ENCODE measurements at regions not wholly inside any gene's neighbourhood (a gene's known extent, or its start where the extent isn't known, plus 50 kb on each side); places are given as distances from the start of the nearest gene placed in this dataset.

DNA sequence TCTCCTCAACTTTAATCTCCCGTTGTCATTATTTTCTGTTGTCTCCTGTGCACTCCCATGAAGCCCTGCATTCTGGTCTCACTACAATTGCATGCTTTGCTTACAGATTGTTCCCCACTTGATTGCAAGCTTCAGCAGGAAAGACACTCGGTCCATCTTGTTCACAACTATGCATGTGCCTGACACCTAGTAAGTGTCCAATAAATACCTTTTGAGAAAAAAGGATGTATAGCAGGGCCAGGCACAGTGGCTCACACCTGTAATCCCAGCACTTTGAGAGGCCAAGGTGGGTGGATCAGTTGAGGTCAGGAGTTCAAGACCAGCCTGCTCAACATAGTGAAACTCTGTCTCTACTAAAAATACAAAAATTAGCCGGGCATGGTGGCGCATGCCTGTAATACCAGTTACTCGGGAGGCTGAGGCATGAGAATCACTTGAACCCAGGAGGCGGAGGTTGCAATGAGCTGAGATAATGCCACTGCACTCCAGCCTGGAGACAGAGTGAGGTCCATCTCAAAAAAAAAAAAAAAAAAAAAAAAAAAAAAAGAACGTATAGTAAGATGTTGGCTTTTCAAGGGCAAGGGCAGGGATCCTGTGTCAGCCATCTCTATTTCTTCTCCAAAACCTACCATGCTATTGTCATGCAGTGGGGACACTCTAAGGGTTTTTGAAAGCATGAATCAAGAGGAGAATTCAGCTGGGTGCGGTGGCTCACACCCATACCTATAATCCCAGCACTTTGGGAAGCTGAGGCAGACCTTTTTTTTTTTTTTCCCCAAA, 338.3 kb downstream of the MYCN start:
- Histone ChIP-seq H3K4me1 (ENCODE audit: insufficient read depth, low read length, poor library complexity, severe bottlenecking) (peaks cover 10% of the 10 kb centered on the region), H3K4me2 (ENCODE audit: low read depth, low read length, poor library complexity, severe bottlenecking) (no peak overlapping the region)
- TF ChIP-seq, protein P1, sequence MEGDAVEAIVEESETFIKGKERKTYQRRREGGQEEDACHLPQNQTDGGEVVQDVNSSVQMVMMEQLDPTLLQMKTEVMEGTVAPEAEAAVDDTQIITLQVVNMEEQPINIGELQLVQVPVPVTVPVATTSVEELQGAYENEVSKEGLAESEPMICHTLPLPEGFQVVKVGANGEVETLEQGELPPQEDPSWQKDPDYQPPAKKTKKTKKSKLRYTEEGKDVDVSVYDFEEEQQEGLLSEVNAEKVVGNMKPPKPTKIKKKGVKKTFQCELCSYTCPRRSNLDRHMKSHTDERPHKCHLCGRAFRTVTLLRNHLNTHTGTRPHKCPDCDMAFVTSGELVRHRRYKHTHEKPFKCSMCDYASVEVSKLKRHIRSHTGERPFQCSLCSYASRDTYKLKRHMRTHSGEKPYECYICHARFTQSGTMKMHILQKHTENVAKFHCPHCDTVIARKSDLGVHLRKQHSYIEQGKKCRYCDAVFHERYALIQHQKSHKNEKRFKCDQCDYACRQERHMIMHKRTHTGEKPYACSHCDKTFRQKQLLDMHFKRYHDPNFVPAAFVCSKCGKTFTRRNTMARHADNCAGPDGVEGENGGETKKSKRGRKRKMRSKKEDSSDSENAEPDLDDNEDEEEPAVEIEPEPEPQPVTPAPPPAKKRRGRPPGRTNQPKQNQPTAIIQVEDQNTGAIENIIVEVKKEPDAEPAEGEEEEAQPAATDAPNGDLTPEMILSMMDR (conservative IDR thresholded peaks at IDR 0.05; ENCODE audit: low read length), result no peak
- no peak for TF ChIP-seq EZH2phosphoT487 (IDR thresholded peaks at IDR 0.05; ENCODE audit: borderline replicate concordance)

DNA sequence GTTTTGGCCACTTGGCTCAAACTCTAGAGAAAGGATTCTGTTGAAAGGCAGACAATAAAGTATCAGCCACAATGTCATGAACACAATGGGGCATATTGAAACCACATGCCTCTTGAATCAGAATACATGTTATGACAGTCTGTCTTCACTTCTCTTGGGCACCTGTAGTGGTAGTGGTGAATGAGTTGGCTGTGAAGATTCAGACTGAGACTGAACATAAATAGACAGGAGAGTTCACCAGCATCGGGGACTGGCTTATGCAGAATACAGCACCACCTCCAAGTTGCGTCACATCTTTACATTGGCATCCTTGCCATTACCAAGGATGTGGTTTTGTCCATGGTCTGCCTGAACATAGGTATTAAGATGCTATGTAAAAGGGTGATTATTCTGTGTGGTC, 336.8 kb downstream of the MYCN start:
- Histone ChIP-seq H3K27me3 (ENCODE audit: insufficient read depth, low read length, poor library complexity, severe bottlenecking) (no peaks in the 10 kb centered on the region), H4K20me1 (ENCODE audit: insufficient read depth, low read length, poor library complexity, severe bottlenecking) (no peaks in the 10 kb centered on the region), H3K4me3 (ENCODE audit: low read length, poor library complexity, severe bottlenecking) (no peak overlapping the region), H3K4me2 (ENCODE audit: low read depth, low read length, poor library complexity, severe bottlenecking) (no peak overlapping the region), H3K79me2 (ENCODE audit: insufficient read depth, low read length) (no peaks in the 10 kb centered on the region), H3K36me3 (ENCODE audit: insufficient read depth, low read length) (no peaks in the 10 kb centered on the region), H3F3A (ENCODE audit: low read depth) (no peaks in the 10 kb centered on the region), H3K9ac (ENCODE audit: low read depth, low read length, poor library complexity, severe bottlenecking) (no peak overlapping the region), H3K9me3 (ENCODE audit: insufficient read depth, low read depth, low read length) (no peaks in the 10 kb centered on the region), H3K9me2 (replicated peaks; ENCODE audit: low read depth, low read length) (no peaks in the 10 kb centered on the region), H2AFZ (ENCODE audit: low read length) (no peak overlapping the region), H3K4me1 (ENCODE audit: insufficient read depth, low read length, poor library complexity, severe bottlenecking) (peaks cover 8% of the 10 kb centered on the region)
- TF ChIP-seq EZH2phosphoT487 (IDR thresholded peaks at IDR 0.05; ENCODE audit: borderline replicate concordance), result no peak
- TF ChIP-seq, protein P1 (conservative IDR thresholded peaks at IDR 0.05; ENCODE audit: low read length), result no peak

More for the DNA sequence above, 338.3 kb downstream of the MYCN start:
- H3F3A ChIP-seq (ENCODE audit: low read depth), result no peaks in the 10 kb centered on the region
- H3K9ac ChIP-seq (ENCODE audit: low read depth, low read length, poor library complexity, severe bottlenecking), result no peak overlapping the region
- no peaks in the 10 kb centered on the region for H4K20me1 ChIP-seq (ENCODE audit: insufficient read depth, low read length, poor library complexity, severe bottlenecking)
- H3K9me2 ChIP-seq (replicated peaks; ENCODE audit: low read depth, low read length), result no peaks in the 10 kb centered on the region
- no peaks in the 10 kb centered on the region for H3K9me3 ChIP-seq (ENCODE audit: insufficient read depth, low read depth, low read length)
- no peak overlapping the region for H3K4me3 ChIP-seq (ENCODE audit: low read length, poor library complexity, severe bottlenecking)
- H3K27me3 ChIP-seq (ENCODE audit: insufficient read depth, low read length, poor library complexity, severe bottlenecking), result no peaks in the 10 kb centered on the region
- no peaks in the 10 kb centered on the region for H3K36me3 ChIP-seq (ENCODE audit: insufficient read depth, low read length)
- no peak overlapping the region for H2AFZ ChIP-seq (ENCODE audit: low read length)
- no peaks in the 10 kb centered on the region for H3K79me2 ChIP-seq (ENCODE audit: insufficient read depth, low read length)

DNA sequence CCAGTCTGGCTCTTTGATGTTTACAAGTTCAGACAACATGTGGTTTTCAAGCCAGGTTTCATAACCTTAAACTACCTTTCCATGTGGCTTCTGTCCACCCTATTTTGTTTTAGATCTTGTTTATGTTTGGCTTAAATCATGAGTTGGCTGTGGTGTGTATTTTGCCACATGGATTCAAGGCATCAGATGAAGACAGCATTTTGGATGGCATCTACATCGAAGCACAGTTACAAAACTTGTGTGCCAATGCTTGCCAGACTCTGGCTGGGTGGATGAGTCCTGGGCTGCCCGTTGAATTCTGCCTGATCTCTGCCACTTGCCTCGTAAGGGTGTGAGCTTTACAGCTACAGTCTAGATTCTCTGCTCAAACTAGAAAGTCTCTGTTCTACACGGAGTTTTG, 335.3 kb downstream of the MYCN start:
- no peaks in the 10 kb centered on the region for H3K79me2 ChIP-seq (ENCODE audit: insufficient read depth, low read length)
- no peak overlapping the region for H3K4me3 ChIP-seq (ENCODE audit: low read length, poor library complexity, severe bottlenecking)
- peaks cover 3% of the 10 kb centered on the region for H3K4me1 ChIP-seq (ENCODE audit: insufficient read depth, low read length, poor library complexity, severe bottlenecking)
- H3K27me3 ChIP-seq (ENCODE audit: insufficient read depth, low read length, poor library complexity, severe bottlenecking), result no peaks in the 10 kb centered on the region
- no peak overlapping the region for H2AFZ ChIP-seq (ENCODE audit: low read length)
- H3K4me2 ChIP-seq (ENCODE audit: low read depth, low read length, poor library complexity, severe bottlenecking), result no peak overlapping the region
- H3K9me3 ChIP-seq (ENCODE audit: insufficient read depth, low read depth, low read length), result no peaks in the 10 kb centered on the region
- H3K36me3 ChIP-seq (ENCODE audit: insufficient read depth, low read length), result no peaks in the 10 kb centered on the region
- no peak overlapping the region for H3K9ac ChIP-seq (ENCODE audit: low read depth, low read length, poor library complexity, severe bottlenecking)
- H4K20me1 ChIP-seq (ENCODE audit: insufficient read depth, low read length, poor library complexity, severe bottlenecking), result no peaks in the 10 kb centered on the region
- TF ChIP-seq EZH2phosphoT487 (IDR thresholded peaks at IDR 0.05; ENCODE audit: borderline replicate concordance), result no peak
- TF ChIP-seq, protein P1 (conservative IDR thresholded peaks at IDR 0.05; ENCODE audit: low read length), result no peak
- H3K9me2 ChIP-seq (replicated peaks; ENCODE audit: low read depth, low read length), result no peaks in the 10 kb centered on the region
- H3F3A ChIP-seq (ENCODE audit: low read depth), result no peaks in the 10 kb centered on the region
